Left lobe of liver (tissue), 2 donors: ENCODE measurements at regions not wholly inside any gene's neighbourhood (a gene's known extent, or its start where the extent isn't known, plus 50 kb on each side); places are given as distances from the start of the nearest gene placed in this dataset.

Experiments used
- ATAC-seq: fragments of 200-7000 bp; cut with Tn5 transposase; one replicate; pipeline ENCODE4 v1.9.1; 2020; ENCODE audit warnings: mild to moderate bottlenecking, moderate library complexity
- DNase-seq: peaks from one replicate; pipeline ENCODE4 v3.0.0-alpha.2; 2020; ENCODE audit warnings: low spot score
- donor health status: DM: no; HTN: no; CAD: no; lungs with moderate emphysema.
- donor health status: DM: no; HTN: yes; CAD: no.

GRCh38 chr9:16960084-16960483 is 89.6 kb upstream of the BNC2 start:
- DNase-seq (no peak), ATAC-seq (no peak)

DNA sequence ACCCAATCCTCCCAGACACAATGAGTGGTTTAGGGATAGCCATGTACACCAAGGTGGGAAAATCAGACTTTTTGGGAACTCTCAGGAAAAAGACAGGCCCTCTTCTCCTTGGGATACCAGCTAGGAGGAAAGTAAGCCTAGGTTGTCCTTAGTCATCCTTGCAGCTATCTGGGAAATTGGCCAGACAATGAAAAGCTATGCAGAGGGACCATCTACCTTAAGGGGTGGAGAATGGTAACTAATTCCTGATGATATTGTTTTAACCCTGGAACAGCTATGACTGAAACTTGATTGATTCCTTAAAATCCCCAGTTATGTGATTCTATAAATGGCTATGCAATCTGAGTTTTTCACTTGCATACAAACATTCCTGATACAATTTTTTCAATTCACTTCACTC is 88.9 kb upstream of the BNC2 start:
- no peak for DNase-seq

GRCh38 chr9:16954040-16954439 is 83.6 kb upstream of the BNC2 start:
- ATAC-seq: no peak
- no peak for DNase-seq

More for the DNA sequence above, 88.9 kb upstream of the BNC2 start:
- no peak for ATAC-seq

DNA sequence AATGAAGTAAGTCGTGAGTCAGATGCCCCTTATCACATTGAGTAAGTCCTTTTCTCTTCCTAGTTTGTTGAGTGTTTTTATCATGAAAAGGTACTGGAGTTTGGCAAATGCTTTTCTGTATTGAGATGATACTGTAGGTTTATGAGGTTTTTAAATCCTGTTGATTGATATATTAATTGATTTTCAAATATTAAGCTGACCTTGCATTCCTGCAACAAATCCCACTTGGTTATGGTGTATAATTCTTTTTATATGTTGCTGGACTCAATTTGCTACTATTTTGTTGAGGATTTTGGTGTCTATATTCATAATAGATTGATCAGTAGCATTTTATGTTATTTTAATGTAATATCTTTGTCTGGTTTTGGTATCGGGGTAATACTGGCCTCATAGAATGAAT is 81.0 kb upstream of the BNC2 start:
- DNase-seq (no peak), ATAC-seq (no peak)

DNA sequence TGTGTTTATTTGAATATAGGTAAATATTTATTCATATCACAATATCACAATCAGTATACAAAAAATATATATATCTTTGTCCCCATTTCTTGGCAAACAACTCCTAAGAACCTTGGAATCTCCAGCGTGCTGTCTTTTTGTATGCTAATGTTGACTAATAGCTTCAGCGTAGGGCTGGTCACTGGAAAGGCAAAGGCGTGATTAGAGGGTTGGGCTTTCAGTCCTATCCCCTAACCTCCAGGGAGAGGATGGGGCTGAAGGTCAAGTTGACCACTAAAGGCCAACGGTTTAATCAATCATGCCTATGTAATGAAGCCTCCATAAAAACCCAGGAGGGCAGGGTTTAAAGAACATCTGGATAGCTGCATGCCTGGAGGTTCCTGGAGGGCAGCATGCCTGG is 79.6 kb upstream of the BNC2 start:
- ATAC-seq (no peak), DNase-seq (no peak)

DNA sequence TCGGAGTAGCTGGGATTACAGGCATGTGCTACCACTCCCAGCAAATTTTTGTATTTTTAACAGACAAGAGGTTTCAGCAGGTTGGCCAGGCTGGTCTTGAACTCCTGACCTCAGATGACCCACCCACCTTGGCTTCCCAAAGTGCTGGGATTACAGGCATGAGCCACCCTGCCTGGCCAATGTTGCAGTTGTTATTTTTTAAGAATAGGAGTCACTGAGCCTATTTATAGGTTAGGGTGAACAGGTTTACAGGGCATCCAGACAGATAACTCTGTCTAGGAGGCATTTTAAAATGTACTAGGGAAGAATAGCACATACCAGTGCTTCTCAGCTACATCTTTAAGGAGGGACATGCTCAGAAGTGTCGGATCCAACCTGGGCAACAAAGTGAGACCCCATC is 60.1 kb upstream of the BNC2 start:
- no peak for ATAC-seq
- DNase-seq: no peak

DNA sequence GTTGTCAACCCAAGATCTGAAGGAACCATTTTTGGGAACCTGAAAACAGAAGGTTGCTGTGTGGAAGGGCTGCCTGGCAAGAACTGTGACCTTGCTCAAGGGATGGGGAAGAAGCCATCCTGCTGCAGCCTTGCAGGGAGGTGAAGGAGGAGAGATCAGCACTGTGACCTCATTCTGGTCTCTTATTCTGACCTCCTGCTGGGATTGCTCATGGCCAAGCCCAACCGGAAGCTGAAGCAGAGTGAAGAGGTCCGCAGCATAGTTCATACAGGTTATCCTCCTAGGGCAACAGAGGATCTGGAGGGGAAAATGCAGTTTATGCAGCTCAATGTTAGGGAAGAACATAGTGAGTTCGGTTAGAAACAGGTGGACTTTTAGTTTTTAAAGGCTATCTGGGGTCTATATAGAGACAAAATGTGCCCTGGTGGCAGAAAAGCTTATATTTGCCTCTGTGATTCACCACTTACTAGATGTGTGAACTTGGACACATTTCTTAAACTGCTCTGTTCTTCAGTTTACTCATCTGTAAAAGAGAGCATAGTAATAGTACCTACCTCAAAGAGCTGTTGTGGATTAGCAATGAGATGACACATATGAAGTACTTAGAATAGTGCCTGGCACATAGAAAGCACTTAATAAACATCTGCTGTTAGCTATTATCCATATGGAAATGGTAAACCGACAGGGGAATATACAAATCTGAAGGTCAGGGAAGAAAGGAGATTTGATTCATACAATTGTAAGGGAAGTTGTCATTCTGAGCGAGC is 57.9 kb upstream of the BNC2 start:
- DNase-seq (no peak), ATAC-seq (no peak)

- no peak for ATAC-seq
- no peak for DNase-seq
These were observed 55.0 kb upstream of the BNC2 start for GRCh38 chr9:16925426-16925825.

GRCh38 chr9:16924311-16924915 is 53.9 kb upstream of the BNC2 start:
- ATAC-seq: no peak
- DNase-seq: no peak

DNA sequence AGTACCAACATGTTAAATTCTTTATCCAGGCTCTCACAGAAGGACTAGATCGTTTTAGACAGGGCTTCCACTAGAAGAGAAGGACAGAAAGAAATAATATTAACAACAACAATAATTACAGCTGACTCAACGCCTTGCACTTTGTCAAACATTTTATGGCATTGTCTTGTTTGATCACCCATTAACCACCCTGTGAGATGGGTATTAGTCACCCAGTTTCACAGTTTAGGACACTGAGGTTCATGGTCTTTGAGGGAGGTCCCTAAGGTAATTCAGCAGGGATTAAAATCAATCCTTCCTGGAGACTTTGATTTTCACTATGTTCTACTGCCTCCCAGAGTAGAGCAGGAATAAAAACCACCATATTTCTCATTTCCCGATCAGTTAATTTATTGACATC is 51.4 kb upstream of the BNC2 start:
- no peak for ATAC-seq
- DNase-seq: no peak
